Transverse colon (tissue), 3 donors: ENCODE measurements at regions not wholly inside any gene's neighbourhood (a gene's known extent, or its start where the extent isn't known, plus 50 kb on each side); places are given as distances from the start of the nearest gene placed in this dataset.

Experiments used
- CTCF ChIP-seq, 5 experiments: fragments of 200-600 bp in 3 of 5; fragments of 450-650 bp in 2 of 5; sonication (generic) in 3 of 5; IDR thresholded peaks; 1 replicate in 2 of 5; 2 replicates in 3 of 5; pipeline ENCODE4 v1.5.1; 2016 to 2017; ENCODE audit warnings: antibody characterized with exemption in 5 of 5, inconsistent platforms in 3 of 5, mild to moderate bottlenecking in 2 of 5, moderate library complexity in 1 of 5
- EP300 ChIP-seq: sonication (generic); formaldehyde crosslinking; IDR thresholded peaks from one replicate; pipeline ENCODE4 v1.6.1; 2017; ENCODE audit warnings: antibody characterized with exemption, low read depth

- TF ChIP-seq CTCF (IDR thresholded peaks at IDR 0.05) (no peak), EP300 (no peak)
Observed at GRCh38 chr14:56959869-56960268, 149.6 kb upstream of the OTX2 start.
